HCT116 (cell line): ENCODE measurements at regions not wholly inside any gene's neighbourhood (a gene's known extent, or its start where the extent isn't known, plus 50 kb on each side); places are given as distances from the start of the nearest gene placed in this dataset.

Experiments used
- ATAC-seq: fragments of 200-7000 bp; cut with Tn5 transposase; 2 replicates; pipeline ENCODE4 v1.9.1; 2020; ENCODE audit warnings: mild to moderate bottlenecking, moderate library complexity
- BruUV-seq: library from RNA; stranded (reverse); fragments of 400-500 nt; replicated peaks from 2 replicates; lab custom pipeline; 2021; lab: Mats Ljungman, UMichigan
- CTCF ChIA-PET: fragments of 300-600 bp; sonication (Branson Sonifier 250); formaldehyde crosslinking; loops from one replicate; lab custom pipeline; 2021; ENCODE audit warnings: antibody characterized with exemption; lab: Charles Lee
- POLR2A ChIA-PET: fragments of 300-600, 350-600 bp; sonication (Branson Sonifier 250); formaldehyde crosslinking; loops from one replicate; lab custom pipeline; 2021; ENCODE audit warnings: antibody characterized with exemption; lab: Charles Lee
- RAD21 ChIA-PET, 2 experiments: fragments of 300-600 bp; sonication (Branson Sonifier 250); formaldehyde crosslinking; loops; one replicate each; lab custom pipeline; 2023; ENCODE audit warnings: low total read pairs in 2 of 2; ENCODE audit not compliant: uncharacterized antibody in 2 of 2, unreplicated experiment in 2 of 2, low non-redundant PET in 1 of 2; lab: Charles Lee
- DNase-seq: peaks from one replicate; pipeline ENCODE4 v3.0.0-alpha.2; 2010; ENCODE audit warnings: low read depth, low spot score
- H2AFZ ChIP-seq: fragments of 200-600 bp; shearing (Covaris generic), sonication (generic); 2 replicates; pipeline ENCODE4 v1.6.1; 2017; ENCODE audit warnings: low read depth, mixed run types, mixed read lengths, antibody characterized with exemption, low read length; ENCODE audit not compliant: poor library complexity, severe bottlenecking
- H3K27ac ChIP-seq: 2 replicates; pipeline ENCODE4 v1.5.1; 2012; ENCODE audit warnings: low read depth, low read length
- H3K27me3 ChIP-seq: fragments of 200-600 bp; sonication (generic); 2 replicates; pipeline ENCODE4 v1.6.1; 2016; ENCODE audit warnings: mixed run types, low read length, mixed read lengths; ENCODE audit not compliant: insufficient read depth
- H3K36me3 ChIP-seq, 2 experiments: fragments of 200-500 bp in 1 of 2; fragments of 200-600 bp in 1 of 2; sonication (Bioruptor generic) in 1 of 2; sonication (generic) in 1 of 2; 2 replicates each; pipeline versions ENCODE4 v1.5.1 to v1.6.1; 2014 to 2016; ENCODE audit warnings: low read length in 2 of 2, inconsistent platforms in 1 of 2, mixed read lengths in 1 of 2, mixed run types in 1 of 2; ENCODE audit not compliant: insufficient read depth in 2 of 2, control insufficient read depth in 1 of 2
- H3K4me1 ChIP-seq, 2 experiments: fragments of 200-600 bp in 1 of 2; sonication (generic) in 1 of 2; 2 replicates each; pipeline versions ENCODE4 v1.5.1 to v1.6.1; 2012 to 2017; ENCODE audit warnings: low read length in 2 of 2, inconsistent platforms in 1 of 2, mild to moderate bottlenecking in 1 of 2, mixed read lengths in 1 of 2, mixed run types in 1 of 2, moderate library complexity in 1 of 2; ENCODE audit not compliant: insufficient read depth in 2 of 2, control insufficient read depth in 1 of 2
- H3K4me2 ChIP-seq: fragments of 200-600 bp; sonication (generic); 2 replicates; pipeline ENCODE4 v1.6.1; 2017; ENCODE audit warnings: mixed run types, low read length, mixed read lengths
- H3K4me3 ChIP-seq, 2 experiments: fragments of 200-600 bp in 1 of 2; sonication (generic) in 1 of 2; replicated peaks in 1 of 2; 2 replicates each; pipeline ENCODE4 v1.5.1; 2011 to 2016; ENCODE audit warnings: low read length in 2 of 2, control low read depth in 1 of 2, low read depth in 1 of 2, mild to moderate bottlenecking in 1 of 2, mixed read lengths in 1 of 2, mixed run types in 1 of 2
- H3K79me2 ChIP-seq: fragments of 200-600 bp; sonication (generic); 2 replicates; pipeline ENCODE4 v1.6.1; 2017; ENCODE audit warnings: mild to moderate bottlenecking, mixed run types, low read length, moderate library complexity, mixed read lengths; ENCODE audit not compliant: insufficient read depth
- H3K9ac ChIP-seq: fragments of 200-600 bp; sonication (generic); 2 replicates; pipeline ENCODE4 v1.6.1; 2016; ENCODE audit warnings: low read length, mixed read lengths
- H3K9me2 ChIP-seq: fragments of 200-600 bp; sonication (generic), shearing (Covaris generic); 2 replicates; pipeline ENCODE4 v1.6.1; 2017; ENCODE audit warnings: mixed run types, mild to moderate bottlenecking, moderate library complexity; ENCODE audit not compliant: insufficient read depth
- H3K9me3 ChIP-seq, 2 experiments: fragments of 200-500 bp in 1 of 2; fragments of 200-600 bp in 1 of 2; sonication (Bioruptor generic) in 1 of 2; sonication (generic) in 1 of 2; 2 replicates each; pipeline ENCODE4 v1.6.1; 2014 to 2017; ENCODE audit warnings: low read length in 2 of 2, mixed read lengths in 2 of 2, inconsistent platforms in 1 of 2, low read depth in 1 of 2, mild to moderate bottlenecking in 1 of 2, mixed run types in 1 of 2, moderate library complexity in 1 of 2; ENCODE audit not compliant: control insufficient read depth in 1 of 2, insufficient read depth in 1 of 2
- H4K20me1 ChIP-seq: fragments of 200-600 bp; sonication (generic), shearing (Covaris generic); 2 replicates; pipeline ENCODE4 v1.6.1; 2017; ENCODE audit warnings: mixed run types, mild to moderate bottlenecking, moderate library complexity; ENCODE audit not compliant: insufficient read depth
- CBX3 ChIP-seq: IDR thresholded peaks from 2 replicates; pipeline ENCODE4 v1.6.1; 2012; ENCODE audit warnings: low read depth
- CEBPB ChIP-seq: IDR thresholded peaks from 2 replicates; pipeline ENCODE4 v1.6.1; 2012; ENCODE audit warnings: low read depth
- EGR1 ChIP-seq: IDR thresholded peaks from 2 replicates; pipeline ENCODE4 v1.6.1; 2012; ENCODE audit warnings: low read depth
- ELF1 ChIP-seq: IDR thresholded peaks from 2 replicates; pipeline ENCODE4 v1.6.1; 2012; ENCODE audit warnings: low read depth, borderline replicate concordance
- EZH2 ChIP-seq: fragments of 200-600 bp; sonication (generic); IDR thresholded peaks from 2 replicates; pipeline ENCODE4 v1.6.1; 2017; ENCODE audit warnings: antibody characterized with exemption, mixed run types
- EZH2phosphoT487 ChIP-seq: fragments of 200-600 bp; IDR thresholded peaks from 2 replicates; pipeline ENCODE4 v1.6.1; 2018; ENCODE audit warnings: antibody characterized with exemption, borderline replicate concordance
- FOSL1 ChIP-seq: IDR thresholded peaks from 2 replicates; pipeline ENCODE4 v1.6.1; 2012; ENCODE audit warnings: low read depth
- JUND ChIP-seq: IDR thresholded peaks from 2 replicates; pipeline ENCODE4 v1.6.1; 2012
- POLR2A ChIP-seq: IDR thresholded peaks from 2 replicates; pipeline ENCODE4 v1.7.0; 2011; ENCODE audit warnings: borderline replicate concordance; ENCODE audit not compliant: insufficient read depth, insufficient read length; ENCODE audit errors: extremely low read depth
- POLR2AphosphoS5 ChIP-seq: IDR thresholded peaks from 2 replicates; pipeline ENCODE4 v1.6.1; 2011; ENCODE audit warnings: mild to moderate bottlenecking, low read depth, low read length, moderate library complexity
- RAD21 ChIP-seq: IDR thresholded peaks from 2 replicates; pipeline ENCODE4 v1.6.1; 2012; ENCODE audit warnings: low read depth, mild to moderate bottlenecking
- SP1 ChIP-seq: IDR thresholded peaks from 2 replicates; pipeline ENCODE4 v1.6.1; 2012; ENCODE audit warnings: low read depth
- SRF ChIP-seq: IDR thresholded peaks from 2 replicates; pipeline ENCODE4 v1.6.1; 2012; ENCODE audit warnings: low read depth
- TCF7L2 ChIP-seq: IDR thresholded peaks from 2 replicates; pipeline ENCODE4 v1.7.0; 2011; ENCODE audit warnings: borderline replicate concordance, inconsistent platforms; ENCODE audit not compliant: insufficient read depth, insufficient read length; ENCODE audit errors: extremely low read depth
- YY1 ChIP-seq: IDR thresholded peaks from 2 replicates; pipeline ENCODE4 v1.6.1; 2011; ENCODE audit warnings: low read length, low read depth, moderate library complexity, mild to moderate bottlenecking; ENCODE audit not compliant: insufficient replicate concordance; ENCODE audit errors: extremely low read depth
- intact Hi-C: fragments of 100-400 bp; cut with micrococcal nuclease; formaldehyde crosslinking; loops from 2 replicates; pipeline ENCODE4 v1.10.0; 2022
- TF ChIP-seq, protein P1 (sequence below): IDR thresholded peaks from 2 replicates; pipeline ENCODE4 v1.6.1; 2012
- TF ChIP-seq, protein P2 (sequence below): IDR thresholded peaks from 2 replicates; pipeline ENCODE4 v1.6.1; 2012
- TF ChIP-seq, protein P3 (sequence below): IDR thresholded peaks from 2 replicates; pipeline ENCODE4 v1.6.1; 2011; ENCODE audit warnings: mild to moderate bottlenecking, low read length, moderate library complexity; ENCODE audit not compliant: insufficient replicate concordance; ENCODE audit errors: extremely low read depth
- TF ChIP-seq, protein P4 (sequence below): IDR thresholded peaks from 2 replicates; pipeline ENCODE4 v1.6.1; 2012; ENCODE audit warnings: low read depth
- TF ChIP-seq, protein P5 (sequence below), 3 experiments: fragments of 200-600 bp in 1 of 3; sonication (generic) in 1 of 3; IDR thresholded peaks in 2 of 3; conservative IDR thresholded peaks in 1 of 3; 2 replicates each; pipeline ENCODE4 v1.5.1; 2012 to 2017; ENCODE audit warnings: low read depth in 2 of 3, low read length in 2 of 3, antibody characterized with exemption in 1 of 3, borderline replicate concordance in 1 of 3, control low read depth in 1 of 3, mild to moderate bottlenecking in 1 of 3, mixed read lengths in 1 of 3, mixed run types in 1 of 3, moderate library complexity in 1 of 3; ENCODE audit not compliant: insufficient read depth in 1 of 3

DNA sequence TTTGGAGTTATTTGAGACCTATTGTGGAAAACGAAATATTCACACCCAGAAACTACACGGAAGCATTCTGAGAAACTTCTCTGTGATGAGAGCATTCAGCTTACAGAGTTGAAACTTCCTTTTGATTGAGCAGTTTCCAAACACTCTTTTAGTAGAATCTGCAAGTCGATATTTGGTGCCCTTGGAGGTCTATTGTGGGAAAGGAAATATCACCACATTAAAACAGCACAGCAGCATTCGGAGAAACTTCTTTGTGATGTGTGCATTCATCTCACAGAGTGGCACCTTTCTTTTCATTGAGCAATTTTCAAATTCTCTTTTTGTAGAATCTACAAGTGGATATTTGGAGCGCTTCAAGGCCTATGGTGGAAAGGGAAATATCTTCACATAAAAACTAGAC lies 595.7 kb upstream of the ALG10B start:
- intact Hi-C loops = no loop called here
- POLR2A ChIA-PET = no interaction called here
- DNase-seq = no peak

More for the DNA sequence above, 595.7 kb upstream of the ALG10B start:
- Histone ChIP-seq H3K9me3 (no peaks in the 10 kb centered on the region), H3K4me2 (no peak overlapping the region), H3K27ac (no peak overlapping the region), H2AFZ (no peak overlapping the region), H3K36me3 (no peaks in the 10 kb centered on the region), H3K9ac (no peak overlapping the region), H3K27me3 (no peaks in the 10 kb centered on the region), H3K4me3 (no peak overlapping the region), H4K20me1 (no peaks in the 10 kb centered on the region), H3K4me1 (no peaks in the 10 kb centered on the region), H3K79me2 (no peaks in the 10 kb centered on the region), H3K9me2 (no peaks in the 10 kb centered on the region)
- ChIA-PET CTCF (no interaction called here), RAD21 (no interaction called here)
- no TSS peak for BruUV-seq
- ATAC-seq = no peak
- TF ChIP-seq, protein P1, sequence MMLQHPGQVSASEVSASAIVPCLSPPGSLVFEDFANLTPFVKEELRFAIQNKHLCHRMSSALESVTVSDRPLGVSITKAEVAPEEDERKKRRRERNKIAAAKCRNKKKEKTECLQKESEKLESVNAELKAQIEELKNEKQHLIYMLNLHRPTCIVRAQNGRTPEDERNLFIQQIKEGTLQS = no peak
- TF ChIP-seq, protein P2, sequence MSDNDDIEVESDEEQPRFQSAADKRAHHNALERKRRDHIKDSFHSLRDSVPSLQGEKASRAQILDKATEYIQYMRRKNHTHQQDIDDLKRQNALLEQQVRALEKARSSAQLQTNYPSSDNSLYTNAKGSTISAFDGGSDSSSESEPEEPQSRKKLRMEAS = no peak
- TF ChIP-seq, protein P3, sequence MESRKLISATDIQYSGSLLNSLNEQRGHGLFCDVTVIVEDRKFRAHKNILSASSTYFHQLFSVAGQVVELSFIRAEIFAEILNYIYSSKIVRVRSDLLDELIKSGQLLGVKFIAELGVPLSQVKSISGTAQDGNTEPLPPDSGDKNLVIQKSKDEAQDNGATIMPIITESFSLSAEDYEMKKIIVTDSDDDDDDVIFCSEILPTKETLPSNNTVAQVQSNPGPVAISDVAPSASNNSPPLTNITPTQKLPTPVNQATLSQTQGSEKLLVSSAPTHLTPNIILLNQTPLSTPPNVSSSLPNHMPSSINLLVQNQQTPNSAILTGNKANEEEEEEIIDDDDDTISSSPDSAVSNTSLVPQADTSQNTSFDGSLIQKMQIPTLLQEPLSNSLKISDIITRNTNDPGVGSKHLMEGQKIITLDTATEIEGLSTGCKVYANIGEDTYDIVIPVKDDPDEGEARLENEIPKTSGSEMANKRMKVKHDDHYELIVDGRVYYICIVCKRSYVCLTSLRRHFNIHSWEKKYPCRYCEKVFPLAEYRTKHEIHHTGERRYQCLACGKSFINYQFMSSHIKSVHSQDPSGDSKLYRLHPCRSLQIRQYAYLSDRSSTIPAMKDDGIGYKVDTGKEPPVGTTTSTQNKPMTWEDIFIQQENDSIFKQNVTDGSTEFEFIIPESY = no peak
- TF ChIP-seq POLR2A (no peak), RAD21 (no peak), CEBPB (no peak), JUND (no peak), FOSL1 (no peak), SP1 (no peak), TCF7L2 (no peak), ELF1 (no peak), SRF (no peak), CBX3 (no peak), EZH2phosphoT487 (no peak), EGR1 (no peak), YY1 (no peak), EZH2 (no peak), POLR2AphosphoS5 (no peak)
- TF ChIP-seq, protein P4, sequence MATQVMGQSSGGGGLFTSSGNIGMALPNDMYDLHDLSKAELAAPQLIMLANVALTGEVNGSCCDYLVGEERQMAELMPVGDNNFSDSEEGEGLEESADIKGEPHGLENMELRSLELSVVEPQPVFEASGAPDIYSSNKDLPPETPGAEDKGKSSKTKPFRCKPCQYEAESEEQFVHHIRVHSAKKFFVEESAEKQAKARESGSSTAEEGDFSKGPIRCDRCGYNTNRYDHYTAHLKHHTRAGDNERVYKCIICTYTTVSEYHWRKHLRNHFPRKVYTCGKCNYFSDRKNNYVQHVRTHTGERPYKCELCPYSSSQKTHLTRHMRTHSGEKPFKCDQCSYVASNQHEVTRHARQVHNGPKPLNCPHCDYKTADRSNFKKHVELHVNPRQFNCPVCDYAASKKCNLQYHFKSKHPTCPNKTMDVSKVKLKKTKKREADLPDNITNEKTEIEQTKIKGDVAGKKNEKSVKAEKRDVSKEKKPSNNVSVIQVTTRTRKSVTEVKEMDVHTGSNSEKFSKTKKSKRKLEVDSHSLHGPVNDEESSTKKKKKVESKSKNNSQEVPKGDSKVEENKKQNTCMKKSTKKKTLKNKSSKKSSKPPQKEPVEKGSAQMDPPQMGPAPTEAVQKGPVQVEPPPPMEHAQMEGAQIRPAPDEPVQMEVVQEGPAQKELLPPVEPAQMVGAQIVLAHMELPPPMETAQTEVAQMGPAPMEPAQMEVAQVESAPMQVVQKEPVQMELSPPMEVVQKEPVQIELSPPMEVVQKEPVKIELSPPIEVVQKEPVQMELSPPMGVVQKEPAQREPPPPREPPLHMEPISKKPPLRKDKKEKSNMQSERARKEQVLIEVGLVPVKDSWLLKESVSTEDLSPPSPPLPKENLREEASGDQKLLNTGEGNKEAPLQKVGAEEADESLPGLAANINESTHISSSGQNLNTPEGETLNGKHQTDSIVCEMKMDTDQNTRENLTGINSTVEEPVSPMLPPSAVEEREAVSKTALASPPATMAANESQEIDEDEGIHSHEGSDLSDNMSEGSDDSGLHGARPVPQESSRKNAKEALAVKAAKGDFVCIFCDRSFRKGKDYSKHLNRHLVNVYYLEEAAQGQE = no peak
- TF ChIP-seq, protein P5, sequence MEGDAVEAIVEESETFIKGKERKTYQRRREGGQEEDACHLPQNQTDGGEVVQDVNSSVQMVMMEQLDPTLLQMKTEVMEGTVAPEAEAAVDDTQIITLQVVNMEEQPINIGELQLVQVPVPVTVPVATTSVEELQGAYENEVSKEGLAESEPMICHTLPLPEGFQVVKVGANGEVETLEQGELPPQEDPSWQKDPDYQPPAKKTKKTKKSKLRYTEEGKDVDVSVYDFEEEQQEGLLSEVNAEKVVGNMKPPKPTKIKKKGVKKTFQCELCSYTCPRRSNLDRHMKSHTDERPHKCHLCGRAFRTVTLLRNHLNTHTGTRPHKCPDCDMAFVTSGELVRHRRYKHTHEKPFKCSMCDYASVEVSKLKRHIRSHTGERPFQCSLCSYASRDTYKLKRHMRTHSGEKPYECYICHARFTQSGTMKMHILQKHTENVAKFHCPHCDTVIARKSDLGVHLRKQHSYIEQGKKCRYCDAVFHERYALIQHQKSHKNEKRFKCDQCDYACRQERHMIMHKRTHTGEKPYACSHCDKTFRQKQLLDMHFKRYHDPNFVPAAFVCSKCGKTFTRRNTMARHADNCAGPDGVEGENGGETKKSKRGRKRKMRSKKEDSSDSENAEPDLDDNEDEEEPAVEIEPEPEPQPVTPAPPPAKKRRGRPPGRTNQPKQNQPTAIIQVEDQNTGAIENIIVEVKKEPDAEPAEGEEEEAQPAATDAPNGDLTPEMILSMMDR (IDR thresholded peaks at IDR 0.05 in 2 of 3, conservative IDR thresholded peaks at IDR 0.05 in 1 of 3; ENCODE audit: borderline replicate concordance in 1 of 3, insufficient read depth in 1 of 3, low read depth in 2 of 3, low read length in 2 of 3) = no peak
